Right renal cortex interstitium (tissue), 3 donors: ENCODE measurements at regions not wholly inside any gene's neighbourhood (a gene's known extent, or its start where the extent isn't known, plus 50 kb on each side); places are given as distances from the start of the nearest gene placed in this dataset.

Experiments
- DNase-seq, 3 donors: peaks; one replicate each; pipeline ENCODE4 v3.0.0-alpha.2; 2013; ENCODE audit warnings: low read depth in 3 of 3, low spot score in 2 of 3

DNA sequence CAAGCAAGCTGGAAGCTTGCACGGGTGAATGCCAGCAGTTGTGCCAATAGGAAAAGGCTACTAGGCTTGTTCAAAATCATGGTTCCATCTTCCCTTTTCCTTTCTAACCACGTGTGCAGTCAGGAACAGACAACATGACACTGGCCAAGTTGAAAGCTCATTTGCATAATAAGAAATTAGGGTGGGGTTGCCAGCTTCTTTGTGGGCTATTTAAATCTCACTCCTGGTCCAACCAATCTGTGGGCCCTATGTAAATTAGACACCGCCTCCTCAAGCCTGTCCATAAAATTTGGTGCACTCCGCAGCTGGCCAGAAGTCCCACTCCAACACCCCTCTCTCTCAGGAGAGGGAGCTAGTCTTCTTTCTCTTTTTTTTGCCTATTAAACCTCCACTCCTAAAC is 1948.4 kb upstream of the PIK3C3 start:
- DNase-seq, result no peak

DNA sequence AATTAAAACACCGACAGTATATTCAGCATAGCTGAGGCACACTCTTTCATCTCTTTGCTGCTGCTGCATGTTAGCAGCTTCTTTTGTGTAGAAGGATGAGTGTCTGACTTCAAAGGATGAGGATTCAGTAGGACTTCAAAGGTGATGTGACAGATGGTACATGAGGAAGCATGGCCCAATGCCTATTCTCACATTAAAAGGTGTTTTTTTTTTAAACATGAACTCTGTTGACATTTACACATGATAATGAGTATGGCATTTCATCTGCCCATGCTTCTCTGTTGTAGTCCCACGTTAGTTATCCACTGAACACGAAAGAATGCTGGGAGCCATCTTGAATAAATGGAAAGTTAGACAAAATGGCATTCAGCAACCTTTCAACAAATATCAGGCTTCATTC is 1950.8 kb upstream of the PIK3C3 start:
- DNase-seq, result no peak

DNA sequence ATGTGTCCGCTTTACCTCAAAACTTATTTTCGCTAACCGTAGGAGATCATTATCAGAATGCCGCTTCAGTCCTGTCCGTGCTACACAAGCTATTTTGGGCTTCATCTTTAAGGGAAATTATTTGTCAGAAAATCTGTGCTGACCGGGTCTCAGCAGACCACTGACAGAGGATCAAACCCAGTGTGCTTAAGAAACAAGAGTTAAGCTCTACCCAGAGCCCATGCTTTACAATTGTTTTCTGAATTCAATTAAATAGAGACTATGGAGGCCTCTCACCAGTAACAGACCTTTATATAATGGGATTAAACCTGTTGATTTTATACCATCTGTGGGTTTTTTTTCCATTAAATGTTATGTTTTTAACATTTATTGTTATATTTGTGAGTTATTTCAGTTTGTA is 1956.7 kb upstream of the PIK3C3 start:
- no peak for DNase-seq

DNA sequence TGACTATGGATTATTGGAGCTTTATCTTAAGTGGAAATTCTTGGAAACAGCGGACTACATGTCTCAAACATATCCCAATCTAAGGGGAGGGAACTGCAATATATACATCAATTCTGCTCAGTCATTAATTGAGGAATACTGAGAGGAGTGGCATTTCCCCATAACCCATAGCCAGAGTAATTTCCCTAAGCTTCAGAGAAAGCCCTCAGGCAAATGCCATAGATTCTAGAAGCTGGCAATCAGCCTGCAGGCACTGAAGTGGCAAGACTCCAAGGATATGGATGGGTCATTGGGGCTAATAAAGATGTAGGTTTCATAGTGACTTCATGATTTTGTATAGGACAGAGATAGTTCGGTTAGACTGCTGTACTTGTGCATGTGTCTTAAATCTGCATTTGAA is 1960.5 kb upstream of the PIK3C3 start:
- DNase-seq, result no peak

DNA sequence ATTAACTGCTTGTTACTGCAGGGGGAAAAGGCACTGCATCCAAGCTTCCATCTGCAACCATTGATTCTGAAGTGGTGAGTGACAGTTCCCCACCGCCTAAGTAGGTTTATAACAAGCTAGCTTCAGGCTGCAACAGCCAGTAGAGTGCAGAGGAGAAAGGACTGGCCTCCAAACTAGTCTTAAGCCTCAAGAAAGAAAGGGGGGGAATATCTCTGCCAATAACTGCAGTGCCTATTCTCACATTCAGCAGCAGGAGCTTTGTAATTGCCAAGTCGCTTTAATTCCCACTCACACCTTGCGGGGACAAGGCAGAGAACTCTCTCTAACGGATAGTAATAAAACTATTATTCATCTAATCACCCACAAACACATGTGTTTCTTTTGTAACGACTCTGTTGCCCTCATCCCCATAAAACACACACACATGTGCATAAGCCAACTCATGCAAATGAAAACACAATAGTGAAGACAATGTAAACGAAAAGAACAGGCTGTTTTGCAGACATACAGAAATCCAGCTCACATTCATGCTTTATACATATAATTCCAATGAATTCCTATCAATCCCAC is 1963.3 kb upstream of the PIK3C3 start:
- DNase-seq, result no peak

DNA sequence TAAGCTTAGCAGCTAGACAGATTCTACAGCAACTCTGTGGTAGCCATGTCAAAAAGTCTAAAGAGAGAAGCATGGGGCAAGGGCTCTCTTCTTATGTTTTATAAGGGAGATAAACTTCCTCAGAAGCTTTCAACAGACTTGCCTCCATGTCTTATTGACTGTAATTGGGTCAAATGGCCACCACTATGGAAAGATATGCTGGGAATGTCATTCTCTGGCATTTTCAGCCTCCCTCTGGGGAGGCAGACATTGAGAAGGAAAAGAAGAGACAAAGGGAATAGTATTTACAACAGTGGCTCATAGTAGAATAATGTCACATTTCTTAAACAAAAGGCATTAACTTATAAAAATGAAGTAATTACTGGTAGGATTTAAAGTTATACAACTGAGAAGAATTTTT is 1964.5 kb upstream of the PIK3C3 start:
- no peak for DNase-seq

DNA sequence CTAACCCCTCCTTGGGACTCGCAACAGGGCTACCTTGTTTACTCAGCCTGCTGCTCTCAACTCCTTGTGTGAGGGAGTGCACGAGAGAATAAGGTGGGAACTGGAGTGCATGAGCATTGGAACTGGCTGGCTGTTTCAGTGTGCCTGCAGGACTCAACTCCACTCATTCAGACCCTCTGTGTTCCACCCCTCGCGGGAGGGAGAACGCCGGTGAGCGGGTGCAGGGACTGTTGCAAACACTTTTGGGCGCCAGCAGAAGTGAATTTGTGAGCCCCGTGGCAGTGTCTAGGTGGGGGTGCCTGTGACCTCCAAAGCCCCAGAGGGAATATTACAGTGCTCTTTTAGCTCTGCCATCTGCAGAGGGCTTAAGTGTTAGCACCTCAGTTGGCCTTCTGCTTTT is 1978.3 kb upstream of the PIK3C3 start:
- DNase-seq, result no peak

DNA sequence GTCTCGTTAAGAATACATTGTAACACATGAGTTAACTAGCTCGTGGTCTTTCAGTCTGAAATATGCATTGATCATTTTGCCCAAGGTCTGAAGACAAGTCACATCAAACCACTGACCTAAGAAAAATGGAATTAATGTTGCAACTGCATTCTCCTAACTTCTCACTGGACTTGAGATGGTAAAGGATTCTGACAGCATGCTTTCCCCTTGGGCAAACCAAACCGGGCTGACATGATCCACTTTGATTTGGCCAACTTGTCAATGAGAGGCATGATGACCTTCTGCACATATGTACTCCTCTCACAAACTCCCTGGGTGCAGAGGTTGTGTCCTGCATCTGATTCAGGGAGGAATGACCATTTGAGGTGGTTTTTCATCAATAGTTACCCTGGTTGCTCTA is 1982.5 kb upstream of the PIK3C3 start:
- DNase-seq, result no peak

DNA sequence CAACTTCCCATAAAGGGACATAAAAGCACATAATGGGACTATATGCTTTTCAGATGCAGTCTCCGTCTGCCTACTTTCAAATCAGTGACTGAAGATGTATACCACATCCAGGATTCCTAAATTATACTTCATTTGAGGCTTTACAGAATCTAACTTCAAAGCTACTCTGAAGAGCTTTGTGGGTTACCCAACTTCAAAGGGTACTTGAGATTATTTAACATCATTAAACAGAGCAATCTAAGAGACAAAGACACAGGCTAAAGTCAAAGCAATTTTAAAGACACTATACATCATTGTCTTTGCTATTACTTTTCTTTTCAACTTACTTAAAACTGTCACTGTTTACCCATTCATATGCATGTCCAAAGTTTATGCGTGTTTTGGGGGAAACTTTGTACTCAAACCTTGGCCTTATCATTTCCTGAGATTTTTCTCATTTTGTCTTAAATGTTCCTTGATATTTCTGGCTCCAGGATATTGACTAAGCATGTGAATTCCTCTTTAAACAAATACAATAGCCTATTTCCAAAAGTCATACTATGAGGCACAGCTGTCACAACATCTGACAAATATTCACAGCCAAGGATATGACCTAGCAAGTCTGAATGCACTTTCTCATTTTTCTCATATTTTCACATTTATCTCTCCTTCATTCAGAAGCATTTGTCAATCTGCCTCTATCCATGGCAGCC is 1985.1 kb upstream of the PIK3C3 start:
- DNase-seq, result no peak

DNA sequence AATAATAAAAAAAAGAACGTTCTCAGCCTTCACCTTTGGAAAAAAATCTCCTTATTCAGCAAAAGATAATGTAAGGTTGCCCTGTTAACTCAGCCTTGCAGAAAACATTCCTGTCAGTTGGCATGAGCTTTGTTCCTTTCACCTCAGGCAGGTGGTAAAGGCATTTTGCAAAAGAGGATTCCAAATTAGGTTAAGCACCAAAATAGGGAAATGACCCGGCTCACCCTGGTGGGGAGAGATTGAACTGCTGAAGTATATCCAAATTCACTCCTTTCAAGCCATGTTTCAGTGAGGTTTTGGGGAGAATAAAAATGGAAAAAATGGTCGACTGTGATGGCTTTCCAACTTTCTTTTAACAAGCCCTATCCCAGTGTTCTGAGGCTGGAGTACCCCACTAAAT is 1988.8 kb upstream of the PIK3C3 start:
- no peak for DNase-seq

DNA sequence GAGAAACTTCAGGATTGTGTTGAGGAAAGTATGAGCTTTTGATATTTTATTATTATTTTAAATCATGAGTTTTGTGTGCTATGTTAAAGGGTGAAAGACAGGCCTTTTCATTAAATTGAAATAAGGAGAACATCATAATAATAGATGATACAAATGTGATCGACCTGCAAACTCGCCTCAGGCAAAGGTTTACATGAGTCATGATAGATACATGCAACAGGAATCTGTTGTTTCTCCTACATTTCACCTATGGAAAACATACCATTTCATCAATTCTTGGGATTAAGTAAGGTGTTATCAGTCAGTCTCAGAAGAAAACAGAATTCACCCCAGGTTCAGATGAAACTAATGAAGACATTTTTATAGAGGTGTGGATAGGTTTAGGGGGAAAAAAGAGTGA is 1992.5 kb upstream of the PIK3C3 start:
- DNase-seq, result no peak

DNA sequence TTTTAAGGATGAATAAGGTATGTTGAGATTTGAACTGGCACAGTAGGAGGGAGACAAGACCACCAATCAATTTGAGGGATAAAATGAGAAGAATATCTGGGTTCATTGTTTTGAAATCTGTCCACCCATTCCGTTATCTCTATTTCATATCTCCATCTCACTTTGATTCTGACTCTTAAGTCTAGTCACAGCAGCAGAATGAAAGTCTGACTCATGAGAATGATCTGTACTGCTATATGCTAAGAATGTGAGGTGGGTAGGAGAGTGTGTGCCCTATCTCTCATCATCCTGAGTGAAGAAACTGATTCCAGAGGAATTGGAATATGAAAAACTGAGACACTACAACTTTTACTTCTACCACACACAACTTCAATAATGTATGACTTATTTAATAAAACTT is 1994.5 kb upstream of the PIK3C3 start:
- no peak for DNase-seq

DNA sequence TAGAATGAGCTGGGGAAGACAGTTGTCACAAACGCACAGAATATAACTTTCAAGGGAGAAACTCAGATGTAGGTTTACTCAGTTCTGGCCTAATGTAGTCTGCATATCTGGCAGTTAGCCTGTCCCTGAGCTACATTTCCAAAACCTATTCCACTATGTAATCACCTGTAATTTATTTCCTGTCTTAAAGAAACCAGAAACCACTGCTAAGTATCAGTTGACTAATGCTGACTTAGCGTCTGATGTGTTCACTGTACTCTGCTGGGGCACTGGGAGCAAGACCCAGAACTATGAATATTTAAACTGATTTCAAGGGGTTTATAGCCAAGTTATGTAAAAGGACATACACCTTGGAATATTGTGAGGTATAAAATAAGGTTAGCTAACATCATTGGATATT is 1995.2 kb upstream of the PIK3C3 start:
- DNase-seq, result peak in 1 of 3 donors; percentile 7

DNA sequence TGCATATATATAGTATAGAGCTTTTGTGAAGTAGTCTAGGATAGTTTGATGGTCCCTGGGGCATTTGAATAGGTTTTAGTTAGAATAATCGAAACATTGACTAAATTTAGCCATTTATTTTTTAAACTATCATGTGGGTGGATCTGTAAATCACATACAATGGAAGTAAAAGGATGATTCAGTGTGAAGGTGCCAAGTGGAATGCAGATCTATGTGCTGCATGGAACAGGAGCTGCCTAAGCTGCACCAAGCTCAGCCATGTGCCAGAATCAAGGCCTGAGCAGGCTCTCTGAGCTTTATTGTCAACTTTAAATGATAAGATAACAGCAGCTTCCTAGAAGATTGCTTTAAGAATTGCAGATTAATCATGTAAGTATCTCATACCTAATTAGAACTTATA is 1996.2 kb upstream of the PIK3C3 start:
- no peak for DNase-seq

DNA sequence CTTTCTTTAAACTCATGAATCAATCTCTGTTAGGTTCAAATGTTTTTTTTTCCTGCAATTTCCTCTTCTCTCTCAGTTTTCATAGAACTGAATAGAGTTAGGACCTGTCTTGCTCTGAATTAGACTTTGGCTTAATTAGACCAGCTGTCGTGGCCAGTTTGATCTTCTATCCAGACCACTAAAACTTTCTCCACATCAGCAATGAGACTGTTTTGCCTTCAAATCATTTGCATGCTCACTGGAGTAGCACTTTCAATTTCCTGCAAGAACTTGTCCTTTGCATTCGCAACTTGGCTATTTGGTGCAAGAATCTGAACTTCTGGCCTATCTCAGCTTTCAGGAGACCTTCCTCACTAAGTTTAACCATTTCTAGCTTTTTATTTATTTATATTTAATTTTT is 2002.2 kb upstream of the PIK3C3 start:
- DNase-seq, result no peak

DNA sequence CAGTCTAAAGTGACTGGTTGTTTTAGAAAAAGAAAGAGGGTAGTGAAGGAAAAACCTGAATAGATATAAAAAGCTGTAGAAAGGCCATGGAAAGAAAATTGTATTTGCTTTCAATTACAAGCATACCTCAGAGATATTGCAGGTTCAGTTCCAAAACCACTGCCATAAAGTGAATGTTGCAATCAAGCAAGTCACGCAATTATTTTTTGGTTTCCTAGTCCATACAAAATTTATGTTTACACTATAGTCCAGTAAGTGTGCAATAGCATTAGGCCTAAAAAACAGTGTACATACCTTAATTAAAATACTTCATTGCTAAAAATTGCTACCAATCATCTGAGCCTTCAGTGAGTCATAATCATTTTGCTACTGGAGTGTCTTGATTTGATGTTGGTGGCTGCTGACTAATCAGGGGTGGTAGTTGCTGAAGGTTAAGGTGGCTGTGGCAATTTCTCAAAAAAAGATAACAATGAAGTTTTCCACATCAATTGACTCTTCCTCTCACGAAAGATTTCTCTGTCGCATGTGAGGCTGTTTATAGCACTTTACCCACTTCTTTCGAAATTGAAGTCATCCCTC is 2003.8 kb upstream of the PIK3C3 start:
- no peak for DNase-seq

DNA sequence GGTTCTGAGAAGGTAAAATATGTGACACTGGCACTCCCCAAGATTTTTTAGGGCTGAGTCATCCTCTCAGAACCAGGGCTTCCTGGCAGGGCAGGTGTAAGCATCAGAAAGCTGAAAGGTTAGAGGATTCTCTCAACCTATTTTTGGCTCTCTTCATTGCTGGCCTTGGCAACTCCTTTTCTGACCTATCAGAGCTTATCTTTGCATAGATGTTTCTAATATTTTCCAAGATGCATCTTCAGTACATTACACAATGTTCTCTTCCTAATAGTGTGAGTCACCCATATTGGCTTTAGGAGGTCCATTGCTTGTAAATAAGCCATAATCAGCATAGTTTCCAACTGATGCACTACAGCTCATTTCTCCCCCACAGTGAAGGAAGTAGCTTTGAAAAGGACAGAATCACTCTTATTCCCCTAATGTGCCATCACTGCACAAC is 2008.4 kb upstream of the PIK3C3 start:
- no peak for DNase-seq

DNA sequence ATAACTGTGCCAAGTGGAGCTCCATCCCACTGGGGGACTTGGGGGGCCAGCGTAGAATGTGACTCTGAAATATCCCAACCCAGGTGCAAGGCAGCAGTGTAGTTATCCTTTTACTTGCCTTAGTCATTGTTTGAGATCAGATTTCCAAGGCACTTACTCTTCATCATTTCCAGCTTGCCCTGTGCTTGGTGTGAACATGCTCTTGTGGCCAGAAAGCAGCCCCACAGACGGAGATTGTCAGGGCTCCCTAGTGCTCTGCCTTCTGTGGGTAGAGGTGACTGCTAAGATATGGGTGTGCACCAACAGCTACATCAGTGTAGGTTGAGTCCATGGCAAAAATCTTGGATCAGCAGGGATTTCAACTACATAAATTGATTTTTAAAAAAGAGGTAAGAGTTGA is 2010.0 kb upstream of the PIK3C3 start:
- no peak for DNase-seq

DNA sequence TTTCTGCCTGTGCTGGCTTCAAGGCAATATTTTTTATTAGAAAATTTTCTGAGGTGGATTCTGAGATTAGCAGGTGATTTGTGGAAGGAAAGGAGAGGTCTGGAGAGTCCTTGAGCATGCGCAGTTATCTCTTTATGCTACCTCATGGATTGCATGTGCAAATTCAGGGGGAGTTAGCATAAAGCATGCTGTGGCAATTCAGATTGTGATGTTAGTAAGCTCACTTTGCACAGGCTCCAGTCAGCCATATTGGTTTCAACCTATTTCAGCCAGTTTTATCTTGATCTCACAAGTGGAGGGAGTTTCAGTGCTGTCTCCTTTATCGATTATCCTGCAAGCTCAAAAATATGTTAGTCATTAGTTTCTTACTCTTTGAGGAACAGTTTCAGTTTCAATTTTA is 2012.3 kb upstream of the PIK3C3 start:
- no peak for DNase-seq

DNA sequence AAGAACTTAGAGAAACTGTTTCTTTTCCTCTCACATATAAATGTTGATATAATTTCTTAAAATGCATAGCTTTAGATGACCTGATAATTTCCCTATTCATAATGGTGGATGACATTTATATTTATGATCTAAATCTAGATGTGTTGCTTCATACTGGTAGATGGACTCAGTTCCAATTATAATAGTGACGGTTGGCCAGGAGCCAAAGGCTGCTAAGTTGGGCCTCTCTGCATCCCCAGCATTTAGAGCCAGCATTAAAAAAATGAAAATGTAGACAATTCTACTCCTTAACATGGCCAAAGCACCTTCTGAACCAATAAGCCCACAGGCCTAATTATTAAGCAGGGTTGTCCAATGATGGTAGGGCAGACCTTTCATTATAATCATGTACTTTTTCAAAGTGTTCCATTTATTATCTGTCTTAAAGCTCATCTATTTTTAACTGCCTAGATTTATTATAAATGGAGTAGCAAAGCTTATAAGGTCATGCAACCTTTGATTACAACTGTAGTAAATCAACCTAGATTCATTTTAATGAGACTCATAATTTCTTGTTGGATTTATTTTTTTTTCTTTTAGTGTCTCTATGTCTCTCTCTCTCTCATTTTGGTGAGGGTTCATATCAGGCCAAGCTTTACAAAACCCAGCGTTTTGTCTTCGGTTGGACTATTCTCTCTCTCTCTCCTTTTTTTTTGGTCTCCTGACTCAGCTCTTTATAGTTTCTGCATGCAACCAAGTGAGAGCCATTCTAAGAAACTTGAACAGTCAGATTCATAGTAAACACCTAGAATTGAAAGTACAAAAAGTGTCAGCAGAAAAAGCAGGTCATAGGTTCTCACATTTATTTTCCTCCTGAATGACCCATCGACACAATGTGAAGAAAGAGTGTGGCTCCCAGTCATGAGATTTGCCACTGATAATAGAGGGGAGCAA is 2016.1 kb upstream of the PIK3C3 start:
- DNase-seq, result peak in 2 of 3 donors; percentile 18 to 25

DNA sequence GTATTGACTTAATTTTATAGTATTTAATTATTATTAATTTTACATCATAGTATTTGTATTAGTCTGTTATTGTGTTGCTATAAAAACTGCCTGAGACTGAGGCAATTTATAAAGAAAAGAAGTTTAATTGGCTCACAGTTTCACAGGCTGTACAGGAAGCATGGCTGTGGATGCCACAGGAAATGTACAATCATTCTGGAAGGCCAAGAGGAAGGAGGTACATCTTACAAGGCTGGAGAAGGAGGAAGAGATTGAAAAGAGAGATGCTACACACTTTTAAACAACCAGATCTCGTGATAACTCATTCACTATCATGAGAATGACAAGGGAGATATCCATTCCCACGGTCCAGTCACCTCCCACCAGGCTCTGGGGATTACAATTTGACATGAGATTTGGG is 2019.4 kb upstream of the PIK3C3 start:
- DNase-seq, result no peak
